ENCODE measurements at regions not wholly inside any gene's neighbourhood (a gene's known extent, or its start where the extent isn't known, plus 50 kb on each side); places are given as distances from the start of the nearest gene placed in this dataset.
"Not testable (repeated sequence)": the region's sequence is repeated elsewhere in the genome, so short reads cannot be mapped to it uniquely, and the experiment has no call there.

GRCh38 chr12:59314209-59314608, 281.6 kb upstream of the SLC16A7 start:
- H3K9me3 Mint-ChIP-seq = no peaks in the 10 kb centered on the region
- no peak overlapping the region for H3K27ac Mint-ChIP-seq
- H3K4me3 Mint-ChIP-seq = no peak overlapping the region
- H3K27me3 Mint-ChIP-seq = no peaks in the 10 kb centered on the region
- DNase-seq (ENCODE audit: extremely low spot score, unreplicated experiment) = no peak
- H3K4me1 Mint-ChIP-seq (ENCODE audit: unreplicated experiment) = no peaks in the 10 kb centered on the region
- TF ChIP-seq CTCF (conservative IDR thresholded peaks at IDR 0.05) = no peak
- H3K36me3 Mint-ChIP-seq = no peaks in the 10 kb centered on the region

GRCh38 chr12:59304077-59304721, 291.6 kb upstream of the SLC16A7 start:
- DNase-seq (ENCODE audit: extremely low spot score, unreplicated experiment) = no peak
- TF ChIP-seq CTCF (conservative IDR thresholded peaks at IDR 0.05) = no peak
- no peak overlapping the region for H3K27ac Mint-ChIP-seq
- H3K36me3 Mint-ChIP-seq = no peaks in the 10 kb centered on the region
- H3K27me3 Mint-ChIP-seq = no peaks in the 10 kb centered on the region
- H3K9me3 Mint-ChIP-seq = no peaks in the 10 kb centered on the region
- no peak overlapping the region for H3K4me3 Mint-ChIP-seq
- H3K4me1 Mint-ChIP-seq (ENCODE audit: unreplicated experiment) = no peaks in the 10 kb centered on the region

GRCh38 chr12:59298296-59298695, 297.5 kb upstream of the SLC16A7 start:
- Mint-ChIP-seq H3K27me3 (no peaks in the 10 kb centered on the region), H3K36me3 (no peaks in the 10 kb centered on the region), H3K27ac (no peak overlapping the region), H3K4me1 (ENCODE audit: unreplicated experiment) (no peaks in the 10 kb centered on the region), H3K4me3 (no peak overlapping the region), H3K9me3 (no peaks in the 10 kb centered on the region)
- no peak for DNase-seq (ENCODE audit: extremely low spot score, unreplicated experiment)
- TF ChIP-seq CTCF (conservative IDR thresholded peaks at IDR 0.05) = no peak

- DNase-seq (ENCODE audit: extremely low spot score, unreplicated experiment) = no peak
- Mint-ChIP-seq H3K27me3 (peaks cover 4% of the 10 kb centered on the region), H3K9me3 (no peaks in the 10 kb centered on the region), H3K36me3 (no peaks in the 10 kb centered on the region), H3K4me1 (ENCODE audit: unreplicated experiment) (no peaks in the 10 kb centered on the region), H3K27ac (no peak overlapping the region), H3K4me3 (no peak overlapping the region)
- TF ChIP-seq CTCF (conservative IDR thresholded peaks at IDR 0.05) = no peak
Observed at GRCh38 chr12:59294221-59294620, 301.6 kb upstream of the SLC16A7 start.

GRCh38 chr12:59282999-59283398, 312.8 kb upstream of the SLC16A7 start:
- no peaks in the 10 kb centered on the region for H3K36me3 Mint-ChIP-seq
- no peaks in the 10 kb centered on the region for H3K4me1 Mint-ChIP-seq (ENCODE audit: unreplicated experiment)
- H3K27me3 Mint-ChIP-seq = no peaks in the 10 kb centered on the region
- no peaks in the 10 kb centered on the region for H3K9me3 Mint-ChIP-seq
- no peak overlapping the region for H3K4me3 Mint-ChIP-seq
- DNase-seq (ENCODE audit: extremely low spot score, unreplicated experiment) = no peak
- H3K27ac Mint-ChIP-seq = no peak overlapping the region
- no peak for TF ChIP-seq CTCF (conservative IDR thresholded peaks at IDR 0.05)

- DNase-seq (ENCODE audit: extremely low spot score, unreplicated experiment); H3K4me3 Mint-ChIP-seq; H3K27ac Mint-ChIP-seq; H3K27me3 Mint-ChIP-seq; H3K36me3 Mint-ChIP-seq; H3K4me1 Mint-ChIP-seq (ENCODE audit: unreplicated experiment); H3K9me3 Mint-ChIP-seq: not testable (repeated sequence)
Observed at GRCh38 chr12:59273561-59273960, 322.3 kb upstream of the SLC16A7 start.
